ENCODE measurements at regions not wholly inside any gene's neighbourhood (a gene's known extent, or its start where the extent isn't known, plus 50 kb on each side); places are given as distances from the start of the nearest gene placed in this dataset.

DNA sequence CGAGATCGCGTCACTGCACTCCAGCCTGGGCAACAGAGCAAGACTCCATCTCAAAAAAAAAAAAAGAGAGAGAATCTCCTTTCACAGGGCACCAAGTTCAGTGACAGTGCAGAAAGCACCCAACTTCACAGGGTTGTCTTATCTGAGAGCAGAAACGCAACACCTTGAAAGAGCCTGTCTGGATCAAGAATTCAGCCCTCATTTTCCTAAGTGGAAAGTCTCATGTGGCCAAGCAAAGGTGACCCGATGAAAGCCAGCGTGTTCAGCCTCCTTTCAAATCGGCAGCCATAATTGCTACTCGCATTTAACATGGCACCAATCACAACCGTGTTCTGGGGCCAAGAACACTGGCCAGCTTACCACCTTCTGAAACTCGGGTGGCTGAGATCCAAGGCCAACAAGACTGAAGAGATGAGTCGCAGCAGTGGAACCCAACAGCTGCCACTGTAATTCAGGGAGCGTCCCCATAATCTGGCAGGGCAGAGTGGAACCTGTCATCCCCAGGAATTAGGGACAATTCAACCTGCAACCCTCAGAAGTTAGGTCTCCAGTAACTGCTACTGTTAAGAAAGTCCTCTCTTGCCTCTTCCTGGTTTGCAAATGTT lies 536.7 kb upstream of the JARID2 start:
- Histone ChIP-seq H3K23ac (ENCODE audit: low read length in 2 of 2) (no peak overlapping the region), H3K4me3 (ENCODE audit: insufficient read depth in 1 of 2, low read depth in 1 of 2, low read length in 2 of 2) (no peak overlapping the region), H3K36me3 (ENCODE audit: control insufficient read depth in 1 of 2, insufficient read depth in 2 of 2, low read depth in 1 of 2, low read length in 2 of 2) (no peaks in the 10 kb centered on the region), H2BK12ac (ENCODE audit: low read length in 2 of 2) (peak overlapping the region in 1 of 2 experiments; percentile 2), H3K14ac (ENCODE audit: low read length in 2 of 2) (no peak overlapping the region), H3K18ac (ENCODE audit: low read depth in 1 of 2, low read length in 2 of 2) (no peak overlapping the region), H2BK5ac (ENCODE audit: low read depth, low read length, poor library complexity, severe bottlenecking) (no peak overlapping the region), H3K4me2 (ENCODE audit: low read length, poor library complexity, severe bottlenecking) (no peak overlapping the region), H2BK15ac (ENCODE audit: low read depth, poor library complexity, severe bottlenecking) (no peak overlapping the region), H3K27ac (ENCODE audit: low read length, poor library complexity, severe bottlenecking) (no peak overlapping the region), H3K4ac (ENCODE audit: low read depth in 1 of 2, low read length in 2 of 2) (peak overlapping the region in 1 of 2 experiments; percentile 1), H3K27me3 (ENCODE audit: control insufficient read depth in 1 of 2, insufficient read depth in 1 of 2, low read length in 2 of 2) (no peaks in the 10 kb centered on the region), H4K91ac (ENCODE audit: low read length) (no peak overlapping the region), H3K79me1 (replicated peaks; ENCODE audit: low read length, poor library complexity, severe bottlenecking) (no peaks in the 10 kb centered on the region), H3K9ac (ENCODE audit: low read length) (no peak overlapping the region), H3K4me1 (ENCODE audit: control insufficient read depth, insufficient read depth, low read depth, low read length) (peaks cover 10% of the 10 kb centered on the region), H4K8ac (ENCODE audit: low read length) (no peak overlapping the region), H2AK5ac (ENCODE audit: low read length, severe bottlenecking) (no peak overlapping the region), H2AFZ (ENCODE audit: low read depth, low read length) (no peak overlapping the region), H2BK120ac (ENCODE audit: low read depth, low read length) (no peak overlapping the region), H3K9me3 (ENCODE audit: control insufficient read depth, low read length) (no peaks in the 10 kb centered on the region)
- 91% methylated on average over 12 of the region's 12 CpGs for WGBS
- no peak for DNase-seq

DNA sequence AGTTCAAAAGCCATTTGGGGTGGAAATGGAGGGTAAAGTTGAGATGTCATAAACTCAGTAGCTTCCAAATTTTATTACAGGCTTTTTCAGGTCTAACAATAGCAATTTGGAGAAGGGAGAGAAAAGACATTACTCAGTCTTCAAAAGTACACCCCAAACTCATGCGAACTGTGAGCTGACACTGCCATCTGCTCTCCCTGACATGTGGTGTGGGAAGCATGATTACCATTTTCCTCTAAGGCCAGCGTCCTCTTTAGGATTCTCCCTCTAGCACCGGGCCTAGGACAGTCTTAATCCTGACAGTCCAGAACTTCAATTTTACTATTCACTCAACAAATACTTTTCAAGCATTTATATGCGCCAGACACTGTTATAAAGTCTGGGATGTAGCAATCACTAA lies 536.0 kb upstream of the JARID2 start:
- Histone ChIP-seq H3K27me3 (ENCODE audit: control insufficient read depth in 1 of 2, insufficient read depth in 1 of 2, low read length in 2 of 2) (no peaks in the 10 kb centered on the region), H3K4me2 (ENCODE audit: low read length, poor library complexity, severe bottlenecking) (no peak overlapping the region), H4K91ac (ENCODE audit: low read length) (no peak overlapping the region), H2BK120ac (ENCODE audit: low read depth, low read length) (no peak overlapping the region), H4K8ac (ENCODE audit: low read length) (no peak overlapping the region), H2BK5ac (ENCODE audit: low read depth, low read length, poor library complexity, severe bottlenecking) (no peak overlapping the region), H3K14ac (ENCODE audit: low read length in 2 of 2) (no peak overlapping the region), H2BK15ac (ENCODE audit: low read depth, poor library complexity, severe bottlenecking) (no peak overlapping the region), H3K9ac (ENCODE audit: low read length) (peak overlapping the region; percentile 51), H2AK5ac (ENCODE audit: low read length, severe bottlenecking) (no peak overlapping the region), H3K27ac (ENCODE audit: low read length, poor library complexity, severe bottlenecking) (no peak overlapping the region), H3K18ac (ENCODE audit: low read depth in 1 of 2, low read length in 2 of 2) (no peak overlapping the region), H3K4me1 (ENCODE audit: control insufficient read depth, insufficient read depth, low read depth, low read length) (peaks cover 10% of the 10 kb centered on the region), H3K4me3 (ENCODE audit: insufficient read depth in 1 of 2, low read depth in 1 of 2, low read length in 2 of 2) (no peak overlapping the region), H3K79me1 (replicated peaks; ENCODE audit: low read length, poor library complexity, severe bottlenecking) (no peaks in the 10 kb centered on the region), H3K4ac (ENCODE audit: low read depth in 1 of 2, low read length in 2 of 2) (no peak overlapping the region), H3K9me3 (ENCODE audit: control insufficient read depth, low read length) (no peaks in the 10 kb centered on the region), H2AFZ (ENCODE audit: low read depth, low read length) (no peak overlapping the region), H3K36me3 (ENCODE audit: control insufficient read depth in 1 of 2, insufficient read depth in 2 of 2, low read depth in 1 of 2, low read length in 2 of 2) (no peaks in the 10 kb centered on the region), H2BK12ac (ENCODE audit: low read length in 2 of 2) (no peak overlapping the region), H3K23ac (ENCODE audit: low read length in 2 of 2) (no peak overlapping the region)
- DNase-seq = no peak
- 96% methylated on average over 4 of the region's 4 CpGs for WGBS

DNA sequence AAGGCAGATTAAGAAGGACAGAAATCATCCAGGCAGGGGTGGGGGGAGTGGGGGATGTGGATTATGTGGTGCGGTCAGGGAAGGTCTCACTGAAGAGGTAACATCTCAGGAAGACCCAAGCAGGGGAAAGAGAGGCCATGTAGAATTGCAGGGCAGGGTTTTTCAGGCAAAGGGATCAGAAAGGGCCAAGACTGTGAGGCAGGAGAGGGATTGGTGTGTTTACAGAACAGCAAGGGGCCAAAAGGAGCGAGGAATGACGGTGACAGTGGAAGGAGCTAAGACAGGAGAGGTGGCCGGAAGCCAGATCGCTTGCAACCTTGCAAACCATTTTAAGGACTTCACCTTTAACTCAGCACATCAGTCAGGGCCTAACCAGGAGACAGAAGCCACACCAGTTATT lies 535.4 kb upstream of the JARID2 start:
- H3K14ac ChIP-seq (ENCODE audit: low read length in 2 of 2) = no peak overlapping the region
- DNase-seq = no peak
- H2BK12ac ChIP-seq (ENCODE audit: low read length in 2 of 2) = no peak overlapping the region
- no peak overlapping the region for H4K91ac ChIP-seq (ENCODE audit: low read length)
- H3K4me2 ChIP-seq (ENCODE audit: low read length, poor library complexity, severe bottlenecking) = no peak overlapping the region
- H2AK5ac ChIP-seq (ENCODE audit: low read length, severe bottlenecking) = no peak overlapping the region
- H2BK120ac ChIP-seq (ENCODE audit: low read depth, low read length) = no peak overlapping the region
- peaks cover 10% of the 10 kb centered on the region for H3K4me1 ChIP-seq (ENCODE audit: control insufficient read depth, insufficient read depth, low read depth, low read length)
- peak overlapping the region in 1 of 2 experiments; percentile 13 for H3K18ac ChIP-seq (ENCODE audit: low read depth in 1 of 2, low read length in 2 of 2)
- no peak overlapping the region for H3K23ac ChIP-seq (ENCODE audit: low read length in 2 of 2)
- no peaks in the 10 kb centered on the region for H3K27me3 ChIP-seq (ENCODE audit: control insufficient read depth in 1 of 2, insufficient read depth in 1 of 2, low read length in 2 of 2)
- H3K4ac ChIP-seq (ENCODE audit: low read depth in 1 of 2, low read length in 2 of 2) = no peak overlapping the region
- peak overlapping the region; percentile 51 for H3K9ac ChIP-seq (ENCODE audit: low read length)
- no peak overlapping the region for H2BK5ac ChIP-seq (ENCODE audit: low read depth, low read length, poor library complexity, severe bottlenecking)
- no peak overlapping the region for H3K4me3 ChIP-seq (ENCODE audit: insufficient read depth in 1 of 2, low read depth in 1 of 2, low read length in 2 of 2)
- no peaks in the 10 kb centered on the region for H3K9me3 ChIP-seq (ENCODE audit: control insufficient read depth, low read length)
- H3K27ac ChIP-seq (ENCODE audit: low read length, poor library complexity, severe bottlenecking) = no peak overlapping the region
- no peak overlapping the region for H4K8ac ChIP-seq (ENCODE audit: low read length)
- no peak overlapping the region for H2AFZ ChIP-seq (ENCODE audit: low read depth, low read length)
- no peaks in the 10 kb centered on the region for H3K79me1 ChIP-seq (replicated peaks; ENCODE audit: low read length, poor library complexity, severe bottlenecking)
- no peak overlapping the region for H2BK15ac ChIP-seq (ENCODE audit: low read depth, poor library complexity, severe bottlenecking)
- no peaks in the 10 kb centered on the region for H3K36me3 ChIP-seq (ENCODE audit: control insufficient read depth in 1 of 2, insufficient read depth in 2 of 2, low read depth in 1 of 2, low read length in 2 of 2)
- WGBS = 95% methylated on average over 5 of the region's 5 CpGs

- no peak overlapping the region for H4K91ac ChIP-seq (ENCODE audit: low read length)
- H3K23ac ChIP-seq (ENCODE audit: low read length in 2 of 2) = no peak overlapping the region
- peaks cover 10% of the 10 kb centered on the region for H3K4me1 ChIP-seq (ENCODE audit: control insufficient read depth, insufficient read depth, low read depth, low read length)
- no peak overlapping the region for H2BK5ac ChIP-seq (ENCODE audit: low read depth, low read length, poor library complexity, severe bottlenecking)
- H3K36me3 ChIP-seq (ENCODE audit: control insufficient read depth in 1 of 2, insufficient read depth in 2 of 2, low read depth in 1 of 2, low read length in 2 of 2) = no peaks in the 10 kb centered on the region
- no peak overlapping the region for H2AFZ ChIP-seq (ENCODE audit: low read depth, low read length)
- H3K4ac ChIP-seq (ENCODE audit: low read depth in 1 of 2, low read length in 2 of 2) = peak overlapping the region in 1 of 2 experiments; percentile 3
- DNase-seq = peak; percentile 86
- H3K4me2 ChIP-seq (ENCODE audit: low read length, poor library complexity, severe bottlenecking) = no peak overlapping the region
- H2BK12ac ChIP-seq (ENCODE audit: low read length in 2 of 2) = peak overlapping the region in 1 of 2 experiments; percentile 35
- peak overlapping the region; percentile 51 for H3K9ac ChIP-seq (ENCODE audit: low read length)
- H3K18ac ChIP-seq (ENCODE audit: low read depth in 1 of 2, low read length in 2 of 2) = peak overlapping the region; percentile 37 to 63
- no peaks in the 10 kb centered on the region for H3K27me3 ChIP-seq (ENCODE audit: control insufficient read depth in 1 of 2, insufficient read depth in 1 of 2, low read length in 2 of 2)
- H2AK5ac ChIP-seq (ENCODE audit: low read length, severe bottlenecking) = no peak overlapping the region
- no peak overlapping the region for H3K14ac ChIP-seq (ENCODE audit: low read length in 2 of 2)
- H3K79me1 ChIP-seq (replicated peaks; ENCODE audit: low read length, poor library complexity, severe bottlenecking) = no peaks in the 10 kb centered on the region
- WGBS = 58% methylated on average over 3 of the region's 3 CpGs
- no peak overlapping the region for H2BK15ac ChIP-seq (ENCODE audit: low read depth, poor library complexity, severe bottlenecking)
- H2BK120ac ChIP-seq (ENCODE audit: low read depth, low read length) = no peak overlapping the region
- no peaks in the 10 kb centered on the region for H3K9me3 ChIP-seq (ENCODE audit: control insufficient read depth, low read length)
- peak overlapping the region; percentile 73 for H4K8ac ChIP-seq (ENCODE audit: low read length)
- no peak overlapping the region for H3K4me3 ChIP-seq (ENCODE audit: insufficient read depth in 1 of 2, low read depth in 1 of 2, low read length in 2 of 2)
- H3K27ac ChIP-seq (ENCODE audit: low read length, poor library complexity, severe bottlenecking) = no peak overlapping the region
Measured at GRCh38 chr6:14711056-14711703, 534.7 kb upstream of the JARID2 start.

Measured in mesenchymal stem cell (in vitro differentiated cells and primary cell).